ENCODE measurements at regions not wholly inside any gene's neighbourhood (a gene's known extent, or its start where the extent isn't known, plus 50 kb on each side); places are given as distances from the start of the nearest gene placed in this dataset.

GRCh38 chr6:104574135-104574750 lies 285.5 kb downstream of the HACE1 start:
- FAIRE-seq: no peak
- DNase-seq (ENCODE audit: insufficient read length, low spot score): no peak
- TF ChIP-seq POLR2A (IDR thresholded peaks at IDR 0.05; ENCODE audit: low read depth, low read length): no peak

GRCh38 chr6:104573350-104573749 lies 286.4 kb downstream of the HACE1 start:
- TF ChIP-seq POLR2A (IDR thresholded peaks at IDR 0.05; ENCODE audit: low read depth, low read length): no peak
- FAIRE-seq: no peak

GRCh38 chr6:104572901-104573300 lies 286.8 kb downstream of the HACE1 start:
- no peak for DNase-seq (ENCODE audit: insufficient read length, low spot score)
- no peak for FAIRE-seq
- TF ChIP-seq POLR2A (IDR thresholded peaks at IDR 0.05; ENCODE audit: low read depth, low read length): no peak

More at GRCh38 chr6:104573350-104573749, 286.4 kb downstream of the HACE1 start:
- no peak for DNase-seq (ENCODE audit: insufficient read length, low spot score)

DNA sequence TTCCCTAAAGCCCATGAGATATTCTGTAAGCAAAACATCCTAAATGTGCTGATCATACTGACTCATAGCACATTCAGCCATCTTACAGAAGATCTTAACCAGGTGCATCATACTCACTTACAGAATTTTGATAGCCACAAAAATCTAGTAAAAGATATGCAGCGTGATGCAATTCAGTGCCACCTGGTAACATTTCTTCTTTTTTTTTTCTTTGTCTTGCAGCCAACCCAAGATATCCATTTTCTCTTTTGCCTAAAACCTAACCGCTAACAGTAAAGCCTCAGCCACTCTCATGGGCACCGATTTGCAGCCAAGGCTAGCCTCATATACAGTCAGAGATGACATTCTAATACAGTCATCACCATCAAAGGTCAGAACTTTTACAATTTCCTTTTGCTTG lies 293.3 kb downstream of the HACE1 start:
- TF ChIP-seq POLR2A (IDR thresholded peaks at IDR 0.05; ENCODE audit: low read depth, low read length): no peak
- DNase-seq (ENCODE audit: insufficient read length, low spot score) (no peak), FAIRE-seq (no peak)

- FAIRE-seq (no peak), DNase-seq (ENCODE audit: insufficient read length, low spot score) (no peak)
- TF ChIP-seq POLR2A (IDR thresholded peaks at IDR 0.05; ENCODE audit: low read depth, low read length): no peak
Measured at GRCh38 chr6:104563306-104563705, 296.4 kb downstream of the HACE1 start.

DNA sequence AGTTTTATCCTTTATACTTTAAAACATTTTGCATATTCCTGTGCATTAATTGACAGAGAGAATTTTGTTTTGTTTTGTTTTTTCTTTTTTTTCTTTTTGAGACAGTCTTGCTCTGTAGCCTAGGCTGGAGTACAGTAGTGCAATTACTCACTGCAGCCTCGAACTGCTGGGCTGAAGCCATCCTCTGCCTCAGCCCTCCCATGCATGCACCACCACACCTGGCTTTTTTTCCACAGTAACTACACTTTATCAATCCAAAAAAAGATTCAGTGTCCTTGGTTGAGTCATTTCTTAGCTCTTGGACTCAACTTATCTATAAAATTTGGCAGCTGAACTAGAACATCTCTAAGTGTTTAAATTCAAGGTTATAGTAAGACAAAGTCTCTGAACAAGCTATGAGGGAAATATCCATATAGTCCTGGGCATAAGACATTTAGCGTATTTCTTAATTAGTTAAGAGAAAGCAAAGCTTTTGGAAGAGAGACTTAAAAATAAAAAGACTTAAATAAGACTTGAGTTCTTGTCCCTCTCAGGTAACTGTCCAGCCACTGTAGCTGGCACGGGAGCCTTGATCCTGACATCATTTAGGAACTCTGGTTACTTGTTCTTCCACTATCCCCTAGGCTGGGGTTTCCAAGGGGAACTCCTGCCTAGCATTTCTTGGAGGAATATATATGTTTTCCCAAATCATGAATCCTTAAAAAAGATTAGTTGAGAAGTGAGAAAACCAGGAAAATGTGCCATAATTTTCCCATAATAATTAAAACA lies 300.1 kb downstream of the HACE1 start:
- DNase-seq (ENCODE audit: insufficient read length, low spot score) (no peak), FAIRE-seq (no peak)
- TF ChIP-seq POLR2A (IDR thresholded peaks at IDR 0.05; ENCODE audit: low read depth, low read length): no peak

DNA sequence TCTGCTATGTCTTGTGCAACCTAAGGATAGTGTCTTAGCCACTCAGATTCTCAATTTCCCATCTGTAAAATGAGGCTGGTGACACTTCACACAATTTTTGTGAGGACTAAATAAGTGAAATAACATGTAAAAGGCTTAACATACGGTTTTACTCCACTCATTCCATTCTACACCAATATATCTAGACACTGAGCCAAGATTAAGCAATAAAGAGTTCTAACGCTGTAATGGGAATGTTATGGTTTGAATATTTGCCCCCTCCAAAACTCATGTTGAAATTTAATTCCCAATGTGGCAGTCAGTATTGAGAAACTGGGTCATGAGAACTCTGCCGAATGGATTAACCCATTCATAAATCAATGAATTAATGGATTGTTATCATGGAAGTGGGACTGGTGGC lies 301.0 kb downstream of the HACE1 start:
- no peak for TF ChIP-seq POLR2A (IDR thresholded peaks at IDR 0.05; ENCODE audit: low read depth, low read length)
- no peak for DNase-seq (ENCODE audit: insufficient read length, low spot score)
- no peak for FAIRE-seq

GRCh38 chr6:104548297-104548696 lies 311.4 kb downstream of the HACE1 start:
- no peak for TF ChIP-seq POLR2A (IDR thresholded peaks at IDR 0.05; ENCODE audit: low read depth, low read length)
- DNase-seq (ENCODE audit: insufficient read length, low spot score): no peak
- no peak for FAIRE-seq

DNA sequence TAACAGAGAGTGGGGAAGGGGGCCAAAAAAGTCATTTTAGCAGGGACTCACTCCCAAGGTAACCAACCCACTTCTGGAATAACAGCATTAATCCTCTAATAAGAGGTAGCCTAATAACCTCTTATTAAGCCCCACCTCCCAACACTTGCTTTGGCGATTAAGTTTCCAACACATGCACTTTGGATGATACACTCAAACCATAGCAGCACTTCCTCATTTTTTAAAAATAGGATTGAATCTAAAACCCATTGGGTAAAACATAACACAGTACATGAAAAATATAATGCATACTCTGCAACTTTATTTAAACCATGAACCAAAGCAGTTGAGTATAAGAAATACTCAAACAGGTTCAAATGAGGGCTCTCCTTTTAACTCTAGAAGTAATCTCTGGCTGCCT lies 318.3 kb downstream of the HACE1 start:
- FAIRE-seq: no peak
- DNase-seq (ENCODE audit: insufficient read length, low spot score): no peak

GRCh38 chr6:104540743-104541142 lies 319.0 kb downstream of the HACE1 start:
- no peak for FAIRE-seq
- TF ChIP-seq POLR2A (IDR thresholded peaks at IDR 0.05; ENCODE audit: low read depth, low read length): no peak
- DNase-seq (ENCODE audit: insufficient read length, low spot score): no peak

More for the DNA sequence above, 318.3 kb downstream of the HACE1 start:
- no peak for TF ChIP-seq POLR2A (IDR thresholded peaks at IDR 0.05; ENCODE audit: low read depth, low read length)

GRCh38 chr6:104539173-104539572 lies 320.5 kb downstream of the HACE1 start:
- DNase-seq (ENCODE audit: insufficient read length, low spot score) (no peak), FAIRE-seq (no peak)
- no peak for TF ChIP-seq POLR2A (IDR thresholded peaks at IDR 0.05; ENCODE audit: low read depth, low read length)

GRCh38 chr6:104537872-104538271 lies 321.8 kb downstream of the HACE1 start:
- FAIRE-seq: no peak
- DNase-seq (ENCODE audit: insufficient read length, low spot score): no peak
- TF ChIP-seq POLR2A (IDR thresholded peaks at IDR 0.05; ENCODE audit: low read depth, low read length): no peak

DNA sequence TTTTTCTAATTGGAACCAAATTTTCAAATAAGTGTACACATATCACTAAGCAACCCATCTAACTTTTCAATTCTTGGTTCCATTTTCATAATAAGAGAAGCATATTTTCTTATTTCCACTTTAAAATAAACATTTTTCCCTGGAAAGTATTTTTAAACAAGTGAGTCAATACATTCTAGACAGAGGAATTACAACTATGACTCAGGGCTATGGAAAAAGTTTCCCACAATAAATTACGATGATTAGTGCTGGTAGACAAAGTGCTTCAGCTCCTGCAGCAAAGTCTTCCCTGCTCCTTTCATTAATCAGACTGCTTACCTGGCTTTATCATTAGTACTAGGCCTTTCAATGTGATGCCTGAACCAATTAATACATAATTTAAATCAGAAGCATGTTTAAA lies 322.5 kb downstream of the HACE1 start:
- no peak for TF ChIP-seq POLR2A (IDR thresholded peaks at IDR 0.05; ENCODE audit: low read depth, low read length)
- no peak for DNase-seq (ENCODE audit: insufficient read length, low spot score)
- FAIRE-seq: no peak

DNA sequence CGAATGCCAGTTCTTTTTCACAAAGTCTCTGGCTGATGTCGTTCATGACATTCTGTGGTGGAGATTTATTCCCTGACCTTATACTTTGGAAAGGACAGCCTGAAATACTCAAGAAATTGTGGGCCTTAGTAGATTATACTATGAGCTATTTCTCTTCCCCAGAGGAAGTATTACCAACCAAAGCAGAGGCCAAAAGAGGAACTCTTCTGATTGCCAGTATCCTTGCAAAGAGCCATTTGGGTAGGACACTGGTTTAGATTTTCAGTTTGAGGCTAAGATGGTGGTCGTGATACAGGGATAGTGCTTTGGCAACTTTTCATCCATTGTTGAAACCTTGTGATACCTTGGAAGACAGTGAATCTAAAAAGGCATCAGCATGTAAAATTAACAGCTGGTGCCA lies 327.3 kb downstream of the HACE1 start:
- FAIRE-seq: no peak

GRCh38 chr6:104531646-104532045 lies 328.1 kb downstream of the HACE1 start:
- FAIRE-seq (no peak), DNase-seq (ENCODE audit: insufficient read length, low spot score) (no peak)
- TF ChIP-seq POLR2A (IDR thresholded peaks at IDR 0.05; ENCODE audit: low read depth, low read length): no peak

More for the DNA sequence above, 327.3 kb downstream of the HACE1 start:
- no peak for TF ChIP-seq POLR2A (IDR thresholded peaks at IDR 0.05; ENCODE audit: low read depth, low read length)
- no peak for DNase-seq (ENCODE audit: insufficient read length, low spot score)
